Right lobe of liver (tissue), 4 donors: ENCODE measurements at regions not wholly inside any gene's neighbourhood (a gene's known extent, or its start where the extent isn't known, plus 50 kb on each side); places are given as distances from the start of the nearest gene placed in this dataset.

Source experiments
- POLR2A ChIP-seq: fragments of 450-650 bp; IDR thresholded peaks from one replicate; pipeline ENCODE4 v1.6.1; 2017; ENCODE audit warnings: antibody characterized with exemption, mild to moderate bottlenecking
- TF ChIP-seq, protein P1 (sequence below), 4 donors: fragments of 200-600 bp in 3 of 4; fragments of 450-650 bp in 1 of 4; IDR thresholded peaks; one replicate each; pipeline versions ENCODE4 v1.5.1 to v1.8.0; 2016 to 2022; ENCODE audit warnings: antibody characterized with exemption in 4 of 4, mild to moderate bottlenecking in 2 of 4
- donor health status: DM: no; HTN: no; CAD: no.
- donor health status: DM: no; HTN: no; CAD: no.
- donor health status: DM: no; HTN: yes; CAD: no.

GRCh38 chr5:101346906-101347305 is 443.8 kb upstream of the ST8SIA4 start:
- TF ChIP-seq POLR2A, result no peak
- TF ChIP-seq, protein P1, sequence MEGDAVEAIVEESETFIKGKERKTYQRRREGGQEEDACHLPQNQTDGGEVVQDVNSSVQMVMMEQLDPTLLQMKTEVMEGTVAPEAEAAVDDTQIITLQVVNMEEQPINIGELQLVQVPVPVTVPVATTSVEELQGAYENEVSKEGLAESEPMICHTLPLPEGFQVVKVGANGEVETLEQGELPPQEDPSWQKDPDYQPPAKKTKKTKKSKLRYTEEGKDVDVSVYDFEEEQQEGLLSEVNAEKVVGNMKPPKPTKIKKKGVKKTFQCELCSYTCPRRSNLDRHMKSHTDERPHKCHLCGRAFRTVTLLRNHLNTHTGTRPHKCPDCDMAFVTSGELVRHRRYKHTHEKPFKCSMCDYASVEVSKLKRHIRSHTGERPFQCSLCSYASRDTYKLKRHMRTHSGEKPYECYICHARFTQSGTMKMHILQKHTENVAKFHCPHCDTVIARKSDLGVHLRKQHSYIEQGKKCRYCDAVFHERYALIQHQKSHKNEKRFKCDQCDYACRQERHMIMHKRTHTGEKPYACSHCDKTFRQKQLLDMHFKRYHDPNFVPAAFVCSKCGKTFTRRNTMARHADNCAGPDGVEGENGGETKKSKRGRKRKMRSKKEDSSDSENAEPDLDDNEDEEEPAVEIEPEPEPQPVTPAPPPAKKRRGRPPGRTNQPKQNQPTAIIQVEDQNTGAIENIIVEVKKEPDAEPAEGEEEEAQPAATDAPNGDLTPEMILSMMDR (IDR thresholded peaks at IDR 0.05), result no peak
